HG03196 (cell line): ENCODE measurements at regions not wholly inside any gene's neighbourhood (a gene's known extent, or its start where the extent isn't known, plus 50 kb on each side); places are given as distances from the start of the nearest gene placed in this dataset.
"Not testable (repeated sequence)": the region's sequence is repeated elsewhere in the genome, so short reads cannot be mapped to it uniquely, and the experiment has no call there.

Source experiments
- ATAC-seq: cut with Tn5 transposase; IDR thresholded peaks from one replicate; pipeline ENCODE4 v1.9.1; 2021; ENCODE audit not compliant: unreplicated experiment

DNA sequence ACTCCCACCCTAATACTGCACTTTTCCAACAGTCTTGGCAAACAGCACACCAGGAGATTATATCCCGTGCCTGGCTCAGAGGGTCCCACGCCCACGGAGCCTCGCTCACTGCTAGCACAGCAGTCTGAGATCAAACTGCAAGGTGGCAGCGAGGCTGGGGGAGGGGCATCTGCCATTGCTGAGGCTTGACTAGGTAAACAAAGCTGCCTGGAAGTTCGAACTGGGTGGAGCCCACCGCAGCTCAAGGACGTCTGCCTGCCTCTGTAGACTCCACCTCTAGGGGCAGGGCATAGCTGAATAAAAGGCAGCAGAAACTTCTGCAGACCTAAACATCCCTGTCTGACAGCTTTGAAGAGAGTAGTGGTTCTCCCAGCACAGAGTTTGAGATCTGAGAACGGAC lies 401.9 kb upstream of the SLC30A5 start:
- ATAC-seq, result not testable (repeated sequence)

DNA sequence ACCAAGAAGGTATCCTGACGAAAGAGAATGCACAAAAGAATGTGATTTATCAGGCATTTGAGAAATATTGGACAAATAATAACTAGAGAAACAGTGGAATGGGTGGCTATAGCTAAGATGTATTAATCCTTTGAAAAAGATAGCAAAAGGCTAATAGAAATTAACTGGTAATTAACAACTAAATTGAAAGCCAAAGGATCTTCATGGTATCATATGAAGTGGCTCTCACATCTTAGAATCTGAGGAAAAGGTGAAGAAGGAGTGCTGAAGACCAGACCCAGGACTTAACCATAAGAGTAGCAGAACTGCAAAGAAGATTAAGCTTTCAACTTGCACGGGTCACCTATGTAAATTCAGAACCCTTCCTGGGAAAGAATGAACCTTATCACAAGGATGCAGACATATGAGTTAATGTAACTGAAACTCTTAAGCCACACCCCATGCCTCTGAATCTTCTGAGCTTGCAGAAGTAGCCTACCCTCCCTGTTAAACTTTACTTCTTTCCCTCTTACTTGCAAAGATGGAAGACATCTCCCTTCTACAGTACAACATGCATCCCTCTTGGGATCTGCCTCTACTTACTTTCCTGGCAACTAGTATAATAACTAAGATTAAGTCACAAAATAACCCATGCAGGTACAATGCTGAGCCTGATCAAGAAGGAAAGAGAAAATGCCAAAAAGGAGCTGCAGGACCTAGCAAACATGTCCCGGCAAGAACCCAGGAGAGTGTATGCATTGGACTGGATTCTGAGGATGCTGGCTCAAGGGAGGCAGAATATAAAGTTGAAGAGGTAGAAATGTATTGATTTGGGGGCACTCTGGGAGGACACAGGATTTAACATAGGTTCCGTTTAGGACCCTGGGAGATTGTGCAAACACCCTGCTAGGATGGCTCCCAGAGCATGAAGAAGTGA lies 395.5 kb upstream of the SLC30A5 start:
- ATAC-seq, result no peak

DNA sequence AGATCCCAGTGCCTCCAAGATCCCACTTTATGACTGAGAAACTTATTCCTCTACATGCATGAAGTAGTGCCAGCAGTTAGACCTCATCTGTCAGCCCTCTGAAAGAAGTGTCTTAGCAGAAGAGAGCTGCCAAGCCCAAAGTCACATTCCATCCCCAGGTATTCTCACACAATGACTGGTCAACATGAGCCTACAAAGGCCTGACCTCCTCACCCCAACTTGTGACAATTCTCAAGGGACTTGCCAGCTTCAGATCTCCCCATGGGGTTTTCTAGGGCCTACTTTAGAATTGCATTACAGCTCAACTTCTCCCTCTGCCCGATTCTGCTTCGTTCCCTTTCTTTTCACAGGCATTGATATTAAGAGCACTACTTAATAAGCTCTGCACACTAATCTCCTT lies 393.8 kb upstream of the SLC30A5 start:
- no peak for ATAC-seq

DNA sequence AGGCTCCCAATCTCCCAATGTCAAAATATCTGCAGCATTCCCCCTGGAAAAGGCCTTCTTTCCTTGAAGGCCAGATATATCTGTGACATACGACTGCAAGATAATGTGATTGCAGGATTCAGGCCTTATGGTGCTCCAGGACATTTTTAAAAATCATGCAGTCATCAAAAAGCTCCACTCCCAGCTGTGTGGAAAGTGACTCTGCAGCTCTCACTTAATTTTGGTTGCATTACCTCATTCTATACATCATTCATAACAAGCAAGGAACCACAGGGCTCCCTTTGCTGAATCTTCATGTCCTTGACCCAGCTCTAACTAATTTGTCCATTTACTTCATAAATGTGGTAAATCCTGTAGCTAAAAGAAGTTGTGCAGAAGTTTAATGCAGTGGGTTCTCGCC lies 386.2 kb upstream of the SLC30A5 start:
- no peak for ATAC-seq

DNA sequence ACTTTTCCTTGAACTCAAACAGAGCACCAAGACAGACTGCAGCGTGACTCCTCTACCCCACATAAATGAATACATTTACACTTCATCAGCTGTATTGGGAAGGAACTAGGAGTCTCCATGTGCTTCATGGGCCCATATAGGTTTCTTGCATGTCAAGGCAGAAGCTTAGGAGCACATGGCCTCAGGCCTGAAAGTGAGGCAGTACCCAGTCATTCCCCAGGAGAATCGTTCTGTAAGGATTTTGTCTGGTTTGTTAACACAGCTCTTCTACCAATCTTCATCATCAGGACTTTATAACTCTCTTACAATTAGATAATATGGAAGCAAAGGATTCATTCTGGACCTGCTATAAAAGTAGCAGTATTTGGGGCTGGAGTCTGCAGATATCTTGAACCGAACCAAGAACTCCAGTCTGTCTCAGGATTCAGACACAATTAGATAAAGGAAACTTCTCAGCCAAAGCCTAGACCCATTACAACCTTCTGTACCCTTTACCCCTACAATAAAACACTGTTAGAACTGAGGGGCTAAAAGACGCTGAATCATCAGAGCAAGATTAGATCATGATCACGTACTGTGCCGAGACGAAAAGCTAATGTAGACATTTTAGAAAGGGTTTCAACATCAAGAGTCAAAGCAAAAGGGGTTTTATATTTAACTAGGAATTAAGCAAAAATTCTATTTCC lies 385.5 kb upstream of the SLC30A5 start:
- no peak for ATAC-seq

DNA sequence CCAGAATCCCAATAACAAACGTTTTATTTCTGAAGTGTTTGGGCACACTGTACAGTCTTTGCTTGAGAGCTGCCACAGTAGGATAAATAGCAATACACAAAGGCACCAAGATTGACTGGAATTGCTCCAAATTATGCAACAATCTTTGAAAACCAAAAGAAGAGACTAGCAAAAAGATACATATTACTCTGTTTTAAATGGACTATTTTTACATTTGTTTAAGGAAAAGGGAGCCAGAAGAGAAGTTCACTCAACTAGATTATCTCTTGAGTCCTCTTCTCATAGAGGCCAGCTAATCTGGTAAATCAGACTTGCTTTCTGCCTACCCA lies 385.0 kb upstream of the SLC30A5 start:
- no peak for ATAC-seq

DNA sequence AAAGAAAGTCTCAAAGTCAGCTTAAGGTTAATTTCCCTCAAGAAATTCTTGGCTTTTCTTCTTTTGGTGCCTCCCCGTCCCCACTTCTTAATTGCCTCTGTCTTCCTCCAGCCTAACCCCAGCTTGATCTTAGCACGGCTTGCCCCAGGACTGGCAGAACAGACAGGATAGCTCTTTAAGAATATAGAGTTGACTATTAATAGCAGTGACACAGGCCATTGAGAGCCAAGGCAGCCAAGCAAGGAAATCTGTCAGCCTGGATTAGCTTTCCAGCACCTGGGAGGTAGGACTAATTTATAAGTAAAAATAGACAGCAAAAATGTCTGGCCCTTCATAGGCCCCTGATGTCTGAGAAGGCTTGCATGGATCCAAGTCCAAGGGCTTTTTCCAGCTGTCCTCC lies 384.6 kb upstream of the SLC30A5 start:
- ATAC-seq, result no peak

DNA sequence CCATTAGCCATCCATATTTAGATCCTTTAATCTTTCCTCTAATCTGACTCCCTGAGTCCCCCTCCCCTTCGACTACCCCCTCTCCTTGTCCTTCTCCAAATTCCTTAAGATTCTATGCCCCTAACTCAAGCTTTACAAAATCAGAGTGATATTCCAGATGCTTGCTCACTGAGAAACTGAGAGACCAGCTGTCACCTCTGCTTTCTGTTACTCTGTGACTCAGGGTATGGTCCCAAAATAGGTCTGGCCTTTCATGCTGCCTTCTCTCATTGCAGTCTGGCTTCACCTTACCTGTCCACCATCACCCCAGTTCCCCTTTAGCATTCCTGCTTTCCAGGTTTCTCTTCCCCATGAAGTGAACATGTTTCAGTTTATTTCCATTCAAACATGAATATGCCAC lies 383.3 kb upstream of the SLC30A5 start:
- ATAC-seq, result no peak

DNA sequence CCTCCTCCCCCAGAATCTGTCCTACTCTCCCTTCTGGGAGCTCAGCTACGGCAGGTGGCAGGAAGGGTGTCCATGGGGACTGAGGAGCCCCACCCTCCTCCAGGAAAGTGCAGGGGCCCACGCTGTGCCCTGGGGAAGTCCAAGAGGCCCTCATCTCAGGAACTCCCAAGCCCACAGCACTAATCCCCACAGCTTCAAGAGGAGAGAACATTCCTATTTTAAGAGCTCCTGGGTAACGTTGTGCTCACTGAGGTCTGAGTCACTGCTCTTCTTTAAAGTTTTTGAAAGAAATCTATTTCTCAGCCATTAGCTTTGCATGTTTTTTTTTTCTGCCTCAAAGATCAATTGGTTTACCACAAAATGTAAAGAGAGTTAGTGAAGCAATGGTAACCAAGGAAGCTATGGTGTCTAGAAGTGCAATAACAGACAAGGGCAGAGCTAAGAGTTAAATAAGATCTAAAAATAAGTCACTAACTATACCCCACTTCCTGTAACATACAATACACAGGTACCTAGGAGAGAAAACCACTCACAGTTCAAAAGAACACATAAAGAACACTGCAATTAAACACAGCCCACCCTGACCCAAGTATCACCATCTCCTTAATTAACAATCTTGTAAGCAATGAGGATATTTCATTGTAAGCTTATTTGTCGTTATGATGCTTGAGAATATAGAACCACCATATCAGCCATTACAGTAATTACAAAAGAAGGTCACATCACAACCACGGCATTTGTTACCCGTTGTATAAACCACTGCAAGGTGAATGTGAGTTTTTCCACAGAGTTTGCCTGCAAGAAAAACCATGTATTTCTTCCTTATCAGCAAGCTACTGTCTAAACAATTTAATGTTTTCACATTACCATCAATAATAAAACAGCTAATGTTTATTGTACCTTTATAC lies 382.3 kb upstream of the SLC30A5 start:
- peak; percentile 93 for ATAC-seq

DNA sequence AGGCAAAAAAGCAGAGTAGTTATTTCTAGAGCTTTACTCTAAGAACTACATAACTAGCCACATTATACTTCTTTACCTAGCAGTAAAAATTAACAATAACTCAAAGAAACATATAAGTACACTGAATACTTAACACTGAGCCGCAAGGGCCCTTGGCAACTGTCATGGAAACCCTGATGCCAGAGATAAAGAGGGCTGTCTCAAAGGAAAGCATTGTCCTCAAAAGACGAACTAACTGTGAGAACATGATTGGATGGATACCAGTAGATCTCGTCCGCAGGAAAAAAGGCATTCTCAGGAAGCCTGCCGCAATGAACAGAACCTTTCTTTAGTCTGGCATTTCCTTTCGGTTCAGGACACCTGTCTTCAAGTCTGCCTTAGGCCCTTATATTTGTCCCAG lies 379.0 kb upstream of the SLC30A5 start:
- no peak for ATAC-seq

DNA sequence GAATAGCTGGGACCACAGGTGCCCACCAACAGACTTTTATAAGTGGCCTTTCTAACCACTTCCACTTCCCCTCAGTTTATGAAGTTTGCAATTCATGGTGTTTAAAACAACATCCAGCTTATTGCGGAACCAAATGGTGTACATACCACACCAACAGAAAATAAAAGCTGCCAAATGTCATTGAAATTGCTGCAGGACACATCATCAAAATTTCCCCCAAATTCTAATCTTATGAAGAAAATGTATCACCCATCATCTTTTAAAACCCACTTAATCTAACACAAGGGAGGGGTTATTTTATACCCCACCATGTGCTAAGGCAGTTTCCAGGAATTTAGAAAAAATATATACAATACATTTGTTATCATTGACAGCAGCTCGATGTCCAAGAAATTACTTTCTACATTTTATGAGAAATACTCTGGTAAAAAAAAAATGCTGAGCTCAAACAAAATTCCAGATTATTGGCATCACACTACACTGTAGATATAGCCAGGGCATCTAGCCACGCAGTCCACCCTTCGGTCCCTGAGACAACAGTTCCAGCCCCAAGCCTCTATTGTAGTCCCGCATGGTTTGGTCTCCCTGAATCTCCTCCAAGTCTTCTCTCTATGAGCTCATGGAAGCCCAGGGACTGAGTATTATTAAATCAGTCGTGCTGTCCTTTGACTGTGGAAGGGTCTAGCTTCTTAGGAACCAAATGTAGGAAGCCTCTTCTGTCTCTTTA lies 372.8 kb upstream of the SLC30A5 start:
- no peak for ATAC-seq

DNA sequence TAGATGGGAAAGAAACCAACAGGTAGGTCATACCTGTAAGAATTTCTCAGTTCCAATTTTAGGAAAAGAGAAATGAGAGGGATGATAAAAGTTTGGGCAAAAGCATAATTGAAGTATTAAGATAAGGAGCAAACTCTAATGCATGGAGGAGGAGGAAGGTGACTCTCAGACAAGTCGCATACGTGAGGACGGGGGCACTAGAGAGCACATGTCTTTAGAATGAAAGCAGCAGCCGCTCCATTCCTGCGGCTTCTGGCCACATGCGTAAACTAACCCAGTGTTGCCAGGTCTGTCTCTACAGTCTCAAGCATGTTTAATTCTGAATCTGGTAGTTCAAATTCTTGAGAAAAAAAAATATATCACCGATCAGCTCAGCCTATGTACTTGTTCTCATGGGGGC lies 371.5 kb upstream of the SLC30A5 start:
- ATAC-seq, result no peak

DNA sequence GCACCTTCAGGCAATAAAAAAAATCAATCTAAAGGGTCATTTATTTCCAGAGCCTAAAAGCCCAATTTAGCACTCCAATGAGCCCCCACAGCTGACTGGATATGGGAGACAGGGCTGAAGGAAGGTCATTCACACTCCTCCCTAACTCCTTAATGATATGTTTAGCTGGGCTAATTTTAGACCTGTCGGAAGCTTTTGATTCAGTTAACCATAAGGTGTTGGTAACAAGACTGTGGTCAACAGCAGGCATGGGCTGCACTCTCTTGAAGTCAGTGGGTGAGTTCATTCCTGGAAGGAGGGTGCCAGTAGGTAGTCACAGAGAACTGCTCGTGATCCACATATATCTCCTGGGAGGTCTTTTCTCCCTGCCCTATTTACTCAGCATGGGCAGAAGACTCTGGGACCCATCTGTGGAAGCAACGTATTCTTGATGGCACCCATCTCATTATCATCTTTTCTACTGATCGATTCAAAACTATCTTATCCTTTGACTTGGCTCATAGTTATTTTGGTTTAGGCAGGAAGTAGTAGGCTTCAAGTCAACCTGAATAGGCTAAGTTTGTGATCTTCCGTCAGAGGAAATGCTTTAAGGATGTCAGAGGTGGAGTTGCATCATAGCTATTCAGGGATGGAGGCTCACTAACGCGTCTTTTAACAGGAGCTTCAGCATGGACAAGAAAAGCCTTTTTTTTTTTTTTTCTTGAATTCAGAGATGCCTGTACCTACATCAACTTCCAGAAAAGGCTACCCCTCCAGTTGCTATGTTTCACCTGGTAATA lies 367.7 kb upstream of the SLC30A5 start:
- no peak for ATAC-seq

DNA sequence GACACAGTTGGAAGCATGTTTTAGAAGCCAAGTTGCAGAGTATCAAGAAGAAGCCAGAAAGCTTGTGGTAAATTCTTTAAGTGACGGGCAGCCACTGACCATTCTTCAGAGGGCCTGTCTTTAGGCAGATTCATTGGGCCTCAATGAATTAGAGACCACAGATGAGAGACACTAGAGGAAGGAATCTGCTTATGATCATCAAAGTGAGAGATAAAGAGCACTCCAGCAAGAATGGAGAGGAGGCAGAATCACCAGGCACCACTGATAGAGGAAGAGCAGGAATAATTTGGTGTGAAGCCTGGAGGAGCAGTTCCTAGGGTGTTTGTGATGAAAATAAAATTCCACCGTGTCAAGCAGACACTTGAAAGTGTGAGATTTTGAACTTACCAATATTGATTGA lies 365.9 kb upstream of the SLC30A5 start:
- ATAC-seq, result no peak

DNA sequence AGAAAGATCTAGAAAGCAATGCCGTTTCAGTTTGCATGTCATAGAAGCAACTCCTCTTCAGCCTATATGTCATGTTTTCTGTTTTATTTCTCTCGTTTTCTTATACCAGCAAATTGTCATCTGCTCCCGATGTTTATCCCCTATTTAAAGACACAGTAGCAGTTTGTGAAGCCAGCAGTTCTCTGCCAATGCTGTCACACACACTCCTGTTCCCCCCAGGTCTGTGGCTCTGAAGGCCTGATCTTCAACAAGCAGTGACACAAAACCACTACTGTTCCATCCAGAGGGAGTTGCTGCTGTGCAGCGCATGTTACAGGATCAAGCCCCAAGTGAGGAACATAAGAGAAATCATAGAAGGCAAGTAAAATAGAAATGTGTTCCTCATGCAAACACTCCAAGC lies 364.1 kb upstream of the SLC30A5 start:
- no peak for ATAC-seq

DNA sequence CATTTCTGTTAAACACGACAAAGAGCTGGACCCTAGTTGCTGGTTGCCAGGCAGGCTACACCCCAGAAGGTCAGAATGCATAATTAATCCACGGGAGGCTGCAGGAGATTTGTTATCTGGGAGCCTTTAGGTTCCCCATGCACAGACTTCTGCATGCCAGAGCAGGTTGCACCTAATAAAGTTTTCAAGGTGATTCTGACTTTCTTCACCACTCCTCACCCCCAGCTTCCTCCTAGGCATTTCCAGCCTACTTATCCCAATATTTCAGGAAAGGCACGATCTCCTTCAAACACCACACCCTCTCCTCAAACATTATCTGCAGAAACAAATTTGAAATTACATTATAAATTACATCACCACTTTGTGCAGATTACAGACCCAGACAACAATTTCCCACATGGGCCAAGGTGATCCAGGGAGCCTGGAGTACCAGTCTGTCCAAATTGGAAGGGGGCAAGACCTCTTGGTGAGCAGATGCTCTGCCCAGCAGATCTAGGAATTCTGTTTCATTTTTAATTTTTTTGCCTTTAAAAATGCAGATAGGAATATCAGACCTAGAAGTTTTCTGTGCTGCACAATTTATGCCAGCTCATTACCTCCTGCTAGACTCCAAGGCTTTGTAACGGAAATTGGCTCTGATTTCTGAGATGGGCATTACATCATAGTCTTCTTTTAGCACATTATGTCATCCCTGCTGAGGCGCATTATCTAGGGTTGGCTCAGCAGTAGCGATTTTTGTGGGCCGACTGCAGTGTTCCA lies 363.4 kb upstream of the SLC30A5 start:
- ATAC-seq, result no peak

DNA sequence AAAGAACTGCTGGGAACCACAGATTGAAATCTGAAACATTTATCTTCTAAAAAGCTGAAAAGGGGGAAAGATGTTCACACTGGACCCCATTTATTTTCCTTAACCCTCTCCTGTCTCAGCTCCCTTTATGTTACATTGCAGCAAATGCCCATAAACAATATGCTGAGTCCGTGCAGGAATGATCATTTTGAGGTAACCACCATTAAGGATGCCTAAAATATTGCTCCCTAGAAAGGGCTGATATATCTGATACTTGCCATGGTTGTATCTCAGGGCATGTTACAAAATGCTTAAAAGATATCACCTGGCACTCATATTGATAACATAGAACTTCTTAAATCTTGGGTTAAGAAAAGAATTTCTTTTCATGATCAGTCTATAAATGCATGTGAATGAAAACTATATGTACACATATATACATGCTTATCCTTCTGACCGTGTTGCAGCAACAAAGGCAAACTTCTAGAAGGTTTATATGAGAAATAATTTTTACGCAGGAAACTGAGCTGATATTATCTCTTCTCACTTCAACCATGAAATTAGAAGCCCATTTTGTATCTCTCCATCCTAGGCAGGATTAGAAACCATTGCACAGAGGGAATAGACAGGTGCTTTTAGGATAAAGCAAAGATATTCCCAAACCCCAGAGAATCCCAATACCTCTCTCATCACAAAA lies 362.7 kb upstream of the SLC30A5 start:
- no peak for ATAC-seq

DNA sequence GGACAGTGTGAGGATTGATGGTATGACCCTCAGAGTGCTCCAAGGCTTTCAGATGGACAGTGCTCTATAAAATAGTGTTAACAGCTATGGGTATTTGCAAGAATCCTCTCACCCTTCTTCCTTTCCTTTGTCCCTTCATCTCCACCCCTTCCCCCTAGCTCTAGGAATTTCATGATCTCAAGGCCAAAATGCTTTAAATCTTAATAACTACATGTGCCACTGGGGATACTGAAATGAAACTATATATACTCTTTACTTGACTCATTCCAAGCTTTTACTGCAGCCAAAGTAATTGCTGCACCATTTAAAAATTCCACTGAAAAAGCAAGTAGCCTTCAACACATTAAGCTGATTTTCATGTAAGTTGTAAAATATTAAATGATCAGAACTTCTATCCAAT lies 361.6 kb upstream of the SLC30A5 start:
- no peak for ATAC-seq

DNA sequence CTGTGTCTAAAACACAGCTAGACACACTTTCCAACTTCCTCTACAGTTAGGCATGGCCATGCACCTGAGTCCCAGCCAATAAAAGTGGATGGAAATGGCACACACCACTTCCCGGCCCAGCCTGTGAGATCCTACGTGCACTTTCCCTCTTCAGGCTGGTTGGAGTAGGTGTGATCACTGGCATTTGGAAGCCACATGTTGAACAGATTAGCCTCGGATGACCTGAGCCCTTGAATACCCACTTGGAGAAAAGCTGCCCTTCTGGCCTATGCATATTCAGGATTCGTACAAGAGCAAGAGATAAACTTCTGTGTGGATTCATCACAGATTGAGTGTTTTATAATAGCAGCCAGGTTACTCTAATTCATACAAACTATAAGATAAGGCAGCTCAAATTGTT lies 359.0 kb upstream of the SLC30A5 start:
- ATAC-seq, result no peak
